GM13976 (cell line): ENCODE measurements at regions not wholly inside any gene's neighbourhood (a gene's known extent, or its start where the extent isn't known, plus 50 kb on each side); places are given as distances from the start of the nearest gene placed in this dataset.

ENCODE experiments used
- DNase-seq: peaks from one replicate; pipeline ENCODE4 v3.0.0; 2012; ENCODE audit warnings: low spot score
- in situ Hi-C: fragments of 300-500 bp; cut with MboI; formaldehyde crosslinking; loops from one replicate; pipeline ENCODE4 v1.12.0; 2022; ENCODE audit warnings: low sequenced_read_pairs, mixed read lengths, inconsistent platforms; ENCODE audit not compliant: unreplicated experiment
- TF ChIP-seq, protein P1 (sequence below): IDR thresholded peaks from 2 replicates; pipeline ENCODE4 v1.5.1; 2012; ENCODE audit warnings: borderline replicate concordance, mild to moderate bottlenecking; ENCODE audit not compliant: insufficient read depth; ENCODE audit errors: extremely low read depth, missing control alignments, control extremely low read depth

DNA sequence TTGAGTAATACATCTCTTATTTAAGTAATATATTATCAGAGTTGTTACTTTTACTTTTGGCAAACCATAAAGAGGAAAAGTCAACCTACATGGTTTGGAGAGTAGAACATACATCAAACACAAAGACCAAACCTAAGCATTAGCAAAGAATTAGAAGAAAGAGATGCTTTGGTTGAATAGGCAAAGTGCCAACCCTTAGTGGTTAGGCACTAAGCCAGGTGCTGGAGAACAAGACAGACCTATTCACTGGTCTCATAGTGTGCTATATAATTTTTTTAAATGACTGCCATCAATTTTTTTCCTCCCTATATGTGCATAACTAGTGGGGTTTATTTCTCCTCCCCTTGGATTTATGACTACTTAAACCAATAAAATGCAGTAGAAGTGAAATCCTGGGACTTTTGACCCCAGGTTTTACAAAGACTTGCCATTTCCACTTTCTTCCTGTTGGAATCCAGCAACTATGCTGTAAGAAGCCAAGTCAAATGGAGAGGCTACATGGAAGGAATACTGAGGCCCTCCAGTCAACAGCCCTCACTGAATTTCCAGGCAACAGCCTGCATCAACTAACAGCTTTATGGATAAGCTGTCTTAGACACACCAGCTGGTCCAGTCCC is 69.8 kb upstream of the HAO2 start:
- DNase-seq: no peak
- TF ChIP-seq, protein P1, sequence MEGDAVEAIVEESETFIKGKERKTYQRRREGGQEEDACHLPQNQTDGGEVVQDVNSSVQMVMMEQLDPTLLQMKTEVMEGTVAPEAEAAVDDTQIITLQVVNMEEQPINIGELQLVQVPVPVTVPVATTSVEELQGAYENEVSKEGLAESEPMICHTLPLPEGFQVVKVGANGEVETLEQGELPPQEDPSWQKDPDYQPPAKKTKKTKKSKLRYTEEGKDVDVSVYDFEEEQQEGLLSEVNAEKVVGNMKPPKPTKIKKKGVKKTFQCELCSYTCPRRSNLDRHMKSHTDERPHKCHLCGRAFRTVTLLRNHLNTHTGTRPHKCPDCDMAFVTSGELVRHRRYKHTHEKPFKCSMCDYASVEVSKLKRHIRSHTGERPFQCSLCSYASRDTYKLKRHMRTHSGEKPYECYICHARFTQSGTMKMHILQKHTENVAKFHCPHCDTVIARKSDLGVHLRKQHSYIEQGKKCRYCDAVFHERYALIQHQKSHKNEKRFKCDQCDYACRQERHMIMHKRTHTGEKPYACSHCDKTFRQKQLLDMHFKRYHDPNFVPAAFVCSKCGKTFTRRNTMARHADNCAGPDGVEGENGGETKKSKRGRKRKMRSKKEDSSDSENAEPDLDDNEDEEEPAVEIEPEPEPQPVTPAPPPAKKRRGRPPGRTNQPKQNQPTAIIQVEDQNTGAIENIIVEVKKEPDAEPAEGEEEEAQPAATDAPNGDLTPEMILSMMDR: no peak
- in situ Hi-C loops: loop anchor here (25.0 kb wide), 1 partner anchor 164 kb away; no protein-coding TSS in a partner anchor

GRCh38 chr1:119302011-119302410 is 66.6 kb upstream of the HAO2 start:
- in situ Hi-C loops: loop anchor here (25.0 kb wide), 1 partner anchor 335 kb away; the partner anchor contains the start of gene ZNF697
- TF ChIP-seq, protein P1: no peak
- no peak for DNase-seq

GRCh38 chr1:119308130-119308700 is 60.4 kb upstream of the HAO2 start:
- no peak for DNase-seq
- in situ Hi-C loops: loop anchor here (25.0 kb wide), 1 partner anchor 329 kb away; the partner anchor contains the start of gene ZNF697
- TF ChIP-seq, protein P1: no peak

- in situ Hi-C loops: loop anchor here (25.0 kb wide), 1 partner anchor 328 kb away; the partner anchor contains the start of gene ZNF697
- TF ChIP-seq, protein P1: no peak
- DNase-seq: no peak
These were observed 59.8 kb upstream of the HAO2 start for GRCh38 chr1:119308806-119309205.

DNA sequence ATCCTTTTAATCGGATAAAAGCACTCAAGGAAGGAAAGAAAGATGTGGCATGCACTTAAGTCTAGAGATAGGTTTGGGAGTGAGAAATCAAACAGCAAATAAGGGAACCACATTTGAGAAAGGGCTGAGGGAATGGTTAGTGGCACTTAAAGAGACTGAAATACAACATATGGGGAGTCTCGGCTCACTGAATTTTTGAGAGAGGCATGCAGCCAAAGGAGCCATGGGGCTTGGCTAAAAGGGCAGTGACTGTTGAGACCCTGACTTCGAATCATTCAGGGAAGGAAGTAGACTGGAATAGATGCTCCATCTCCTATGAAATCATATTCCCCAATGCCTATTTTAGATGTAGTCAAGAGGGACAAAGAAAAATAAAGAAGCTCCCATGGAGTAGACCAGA is 58.3 kb upstream of the HAO2 start:
- in situ Hi-C loops: loop anchor here (25.0 kb wide), 1 partner anchor 327 kb away; the partner anchor contains the start of gene ZNF697
- TF ChIP-seq, protein P1: no peak
- no peak for DNase-seq

DNA sequence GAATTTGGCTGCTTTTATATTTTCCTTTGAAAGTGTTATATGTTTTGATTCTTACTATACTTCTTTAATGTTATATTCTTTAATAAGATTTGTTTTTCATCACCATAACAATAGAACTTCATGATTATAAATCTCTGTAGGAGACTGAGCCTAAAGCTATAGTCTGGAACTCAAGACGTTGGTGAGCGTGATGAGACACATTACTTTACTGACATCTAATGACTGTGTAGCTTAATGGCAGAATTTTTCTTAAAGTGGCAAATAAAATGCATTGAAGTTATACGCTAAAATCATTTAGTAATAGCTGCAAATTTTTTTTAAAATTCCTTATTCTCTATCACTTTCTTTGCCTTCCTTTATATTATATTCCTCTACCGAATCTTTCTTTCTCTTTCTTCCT is 56.1 kb upstream of the HAO2 start:
- in situ Hi-C loops: loop anchor here (25.0 kb wide), 1 partner anchor 325 kb away; the partner anchor contains the start of gene ZNF697
- DNase-seq: no peak
- TF ChIP-seq, protein P1: no peak
